SW480 (cell line): ENCODE measurements at regions not wholly inside any gene's neighbourhood (a gene's known extent, or its start where the extent isn't known, plus 50 kb on each side); places are given as distances from the start of the nearest gene placed in this dataset.
"Not testable (repeated sequence)": the region's sequence is repeated elsewhere in the genome, so short reads cannot be mapped to it uniquely, and the experiment has no call there.

Experiments used
- DNase-seq: peaks from one replicate; pipeline ENCODE4 v3.0.0-alpha.2; 2016; ENCODE audit warnings: low spot score

DNA sequence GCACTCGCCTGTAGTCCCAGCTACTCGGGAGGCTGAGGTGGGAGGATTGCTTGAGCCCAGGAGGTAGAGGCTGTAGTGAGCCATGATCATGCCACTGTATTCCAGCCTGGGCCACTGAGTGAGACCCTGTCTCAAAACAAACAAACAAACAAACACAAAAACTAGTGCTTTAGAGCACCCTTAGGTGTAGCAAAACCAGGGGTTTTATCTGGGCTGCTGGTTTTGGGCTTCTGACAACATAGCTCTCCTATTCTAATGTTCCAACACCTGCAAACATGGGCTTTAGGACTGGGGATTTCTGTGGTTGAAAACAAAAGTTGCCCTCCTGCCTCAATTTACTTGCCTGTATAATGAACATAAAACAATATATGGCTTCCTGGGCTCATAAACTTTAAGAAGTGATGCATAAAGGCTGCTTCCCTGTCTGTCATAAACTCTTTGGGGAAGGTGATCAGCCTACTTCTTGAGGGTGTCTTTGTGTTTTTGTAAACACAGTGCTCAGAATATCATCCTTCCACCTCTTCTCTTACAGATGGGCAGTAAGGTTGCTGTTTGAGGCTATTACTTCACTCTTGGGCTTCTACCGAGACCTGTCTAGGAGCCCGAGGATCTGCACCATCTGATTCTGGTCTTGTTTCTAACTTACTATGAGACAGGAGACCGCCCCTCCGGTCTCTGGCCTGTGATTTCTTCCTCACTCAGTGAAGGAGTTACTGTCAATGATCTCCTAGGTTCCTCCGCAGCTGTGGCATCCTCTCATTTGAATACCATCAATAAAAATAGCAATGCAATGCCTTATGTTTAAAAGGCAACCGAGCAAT, 246.5 kb downstream of the MYCN start:
- DNase-seq: no peak

- no peak for DNase-seq
Observed at GRCh38 chr2:16185801-16186272, 245.5 kb downstream of the MYCN start.

DNA sequence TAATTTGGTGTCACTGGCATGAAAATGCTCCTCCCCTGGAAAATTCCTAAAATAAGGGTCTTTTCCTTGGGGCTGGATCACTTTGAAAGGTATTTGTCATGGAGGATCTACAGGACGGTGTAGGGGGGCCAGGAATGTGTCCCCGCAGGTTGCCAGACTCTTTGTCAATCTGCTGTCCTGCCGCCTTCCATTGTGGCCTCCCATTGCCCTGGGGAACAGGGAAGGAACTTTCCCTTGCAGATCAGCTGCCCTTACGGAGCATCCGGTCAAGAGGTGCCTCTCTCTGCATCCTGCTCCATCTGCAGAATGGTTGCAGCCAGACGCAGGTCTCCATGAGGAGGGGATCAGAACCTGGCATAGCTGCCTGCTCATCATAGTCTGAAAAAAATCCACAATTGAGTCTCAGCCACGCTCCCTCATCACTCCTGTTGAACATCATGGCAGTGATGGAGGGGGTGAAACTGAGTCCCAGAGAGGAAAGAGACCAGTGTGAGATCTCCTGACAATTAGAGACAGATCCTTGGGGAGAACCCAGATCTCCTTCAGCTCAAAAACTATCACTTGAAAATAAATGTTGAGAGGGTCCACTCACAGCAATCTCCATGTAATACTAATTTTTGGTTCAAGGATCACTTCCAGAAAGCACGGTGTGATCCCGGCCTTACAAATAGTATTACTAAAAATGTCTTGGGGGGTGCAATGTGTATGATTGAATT, 244.8 kb downstream of the MYCN start:
- DNase-seq: no peak

DNA sequence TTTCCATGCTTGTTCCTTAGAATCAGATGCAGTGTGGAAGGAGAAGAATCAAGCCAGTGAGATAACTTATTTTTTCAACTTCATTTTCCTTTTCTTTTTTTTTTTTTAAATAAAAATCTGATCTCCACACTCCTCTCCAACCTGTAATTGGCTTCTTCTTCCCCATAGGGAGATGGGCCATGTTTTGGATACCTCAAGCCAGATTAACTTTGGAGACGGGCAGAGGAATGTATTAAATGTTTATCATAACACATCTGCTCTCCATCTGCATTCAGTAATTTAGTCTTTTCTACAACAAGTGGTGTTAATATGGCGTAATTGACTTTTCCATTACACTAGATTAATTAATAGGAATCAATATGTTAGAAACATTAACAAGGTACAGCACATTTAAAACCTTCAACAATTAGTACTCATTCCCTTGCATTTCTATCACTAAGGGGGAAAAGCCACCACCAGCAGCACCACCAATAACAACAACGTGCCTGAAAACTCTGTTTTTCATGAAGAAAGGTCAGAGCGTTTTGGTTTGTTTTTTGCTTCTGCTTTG, 244.1 kb downstream of the MYCN start:
- no peak for DNase-seq

GRCh38 chr2:16183345-16183744, 243.0 kb downstream of the MYCN start:
- no peak for DNase-seq

GRCh38 chr2:16182841-16183240, 242.5 kb downstream of the MYCN start:
- no peak for DNase-seq

- not testable (repeated sequence) for DNase-seq
Observed at GRCh38 chr2:16182311-16182815, 242.0 kb downstream of the MYCN start.

DNA sequence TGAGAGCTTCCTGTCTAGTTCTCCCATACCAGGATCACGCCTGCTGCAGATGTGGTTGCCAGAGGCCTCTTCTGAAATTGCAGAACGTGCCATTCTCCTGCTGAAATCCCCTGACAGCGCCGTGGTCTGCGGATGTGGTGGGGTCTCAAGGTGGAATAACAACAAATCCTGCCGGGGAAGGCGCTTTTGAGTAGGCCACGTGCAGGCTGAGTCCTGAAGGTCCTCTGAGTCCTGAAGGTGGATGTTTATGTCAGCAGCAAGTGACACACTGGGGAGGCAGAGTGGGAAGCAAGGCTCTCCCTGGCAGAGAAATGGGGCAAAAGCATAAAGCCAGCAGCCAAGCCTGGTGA, 241.4 kb downstream of the MYCN start:
- no peak for DNase-seq

DNA sequence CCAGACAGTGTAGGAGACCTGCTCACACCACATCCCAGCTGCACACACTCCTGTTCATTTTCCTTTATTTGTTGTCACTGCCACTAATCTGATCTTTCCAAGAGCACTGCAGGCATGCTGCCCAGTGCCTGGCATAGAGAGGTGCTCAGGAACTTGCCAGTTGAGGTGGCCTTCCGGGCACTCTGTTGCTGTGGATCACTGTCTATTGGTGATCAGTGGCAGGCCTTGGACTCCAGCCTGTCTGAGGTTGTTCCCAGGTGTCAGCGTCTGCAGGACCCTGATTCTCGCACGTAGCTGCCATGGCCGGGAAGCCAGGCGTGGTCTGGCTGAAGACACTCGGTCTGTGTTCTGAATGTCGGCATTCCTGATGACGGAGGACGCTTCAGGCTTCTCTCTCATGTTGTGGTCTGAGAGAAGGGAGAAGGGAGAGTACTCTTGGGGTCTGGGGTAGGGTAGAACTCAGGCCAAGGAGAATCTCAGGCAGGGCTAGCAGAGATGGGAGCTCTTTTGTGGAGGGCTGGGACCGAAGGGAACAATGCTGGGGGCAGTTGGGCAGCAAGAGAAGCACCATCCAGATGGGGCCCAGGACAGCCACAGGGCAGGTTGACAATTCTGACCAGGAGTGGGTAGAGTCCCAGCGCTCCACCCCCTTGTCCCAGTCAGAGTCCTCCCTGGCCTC, 240.9 kb downstream of the MYCN start:
- DNase-seq: no peak

DNA sequence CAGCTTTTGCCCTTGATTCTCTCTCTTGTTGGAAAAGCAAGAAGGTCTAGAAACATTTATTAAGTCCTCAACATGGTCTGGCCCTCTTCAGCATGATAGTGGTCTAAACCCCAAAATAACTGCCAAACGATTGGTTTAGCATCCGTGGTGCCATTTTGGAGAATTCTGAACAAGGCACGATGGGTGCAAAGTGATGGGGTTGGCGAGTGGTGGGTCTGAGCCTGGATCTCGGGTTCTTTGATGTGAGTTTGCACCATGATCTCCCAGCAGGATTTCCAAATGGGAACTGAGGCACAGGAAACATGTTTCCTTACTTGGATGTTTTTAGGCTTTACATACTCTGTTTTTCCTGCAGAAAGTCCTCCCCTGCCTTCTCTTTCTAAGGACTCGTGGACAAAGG, 240.3 kb downstream of the MYCN start:
- DNase-seq: no peak

DNA sequence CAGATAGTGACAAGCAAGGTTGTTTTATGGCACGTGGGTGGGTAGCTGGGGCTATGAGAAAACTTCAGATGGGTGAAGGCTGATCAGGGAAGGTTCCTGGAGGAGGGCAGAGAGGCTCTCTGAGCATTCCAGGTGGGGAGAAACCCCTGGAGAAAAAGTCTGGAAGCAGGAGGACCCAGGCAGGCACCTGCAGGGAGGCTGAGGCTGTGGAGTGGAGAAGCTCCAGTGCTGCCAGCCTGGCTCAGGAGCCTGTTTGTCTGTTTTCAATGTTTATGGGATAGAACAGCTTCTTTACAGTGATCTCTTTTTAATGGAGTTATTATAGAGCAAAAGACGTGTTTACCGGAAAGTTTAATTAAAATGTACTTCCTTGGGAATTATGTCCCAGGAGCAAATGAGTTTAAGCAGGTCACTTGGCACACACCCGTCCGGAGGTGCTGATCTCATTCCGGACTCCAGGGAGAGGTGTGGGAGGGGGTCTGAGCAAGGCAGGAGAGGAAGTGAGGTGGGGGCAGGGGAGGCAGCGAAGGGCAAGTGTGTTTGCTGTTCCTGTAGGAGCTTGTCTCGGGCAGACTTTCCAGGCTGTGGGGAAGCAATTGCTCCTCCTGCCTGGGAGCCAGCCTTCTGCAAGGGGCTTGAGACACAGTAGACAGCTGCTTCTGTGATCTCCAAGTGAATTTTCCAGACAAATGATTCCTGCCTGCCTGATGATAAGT, 239.5 kb downstream of the MYCN start:
- DNase-seq: no peak

DNA sequence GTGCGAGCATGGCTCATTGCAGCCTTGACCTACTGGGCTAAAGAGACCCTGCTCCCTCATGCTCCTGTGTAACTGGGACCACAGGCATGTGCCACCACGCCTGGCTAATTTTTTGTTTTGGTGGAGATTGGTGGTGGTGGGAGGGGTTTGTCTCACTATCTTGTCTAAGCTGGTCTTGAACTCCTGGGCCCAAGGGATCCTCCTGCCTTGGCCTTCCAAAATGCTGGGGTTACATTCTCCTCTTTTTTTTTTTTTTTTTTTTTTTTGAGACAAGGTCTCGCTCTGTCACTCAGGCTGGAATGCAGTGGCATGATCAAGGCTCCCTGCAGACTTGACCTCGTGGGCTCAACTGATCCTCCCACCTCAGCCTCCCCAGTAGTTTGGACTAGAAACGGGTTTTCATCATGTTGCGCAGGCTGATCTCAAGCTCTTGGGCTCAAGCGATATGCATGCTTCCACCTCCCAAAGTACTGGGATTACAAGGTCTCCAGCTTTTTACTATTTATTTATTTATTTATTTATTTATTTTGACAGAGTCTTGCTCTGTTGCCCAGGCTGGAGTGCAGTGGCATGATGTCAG, 238.3 kb downstream of the MYCN start:
- no peak for DNase-seq

DNA sequence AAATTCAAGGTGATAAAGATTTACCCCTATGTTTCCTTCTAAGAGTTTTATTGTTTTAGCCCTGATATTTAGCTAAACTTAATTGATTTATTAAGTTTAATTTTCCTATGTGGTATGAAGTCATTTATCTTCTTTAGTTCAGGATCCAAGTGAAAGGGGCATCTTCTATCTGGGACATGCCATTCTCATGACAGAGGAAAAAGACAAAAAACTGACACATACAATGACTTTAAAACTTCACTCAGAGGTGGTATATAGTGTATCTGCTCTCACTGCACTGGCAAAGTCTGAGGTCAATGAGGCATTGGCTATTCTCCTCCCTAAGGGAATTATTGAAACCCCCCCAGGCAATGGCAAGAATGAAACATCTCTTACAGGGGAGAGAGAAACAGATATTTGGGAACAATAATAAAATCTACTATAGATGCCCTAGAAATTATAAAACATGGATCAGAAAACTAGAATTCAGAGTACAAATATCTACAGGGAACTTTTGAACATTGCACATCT, 237.4 kb downstream of the MYCN start:
- DNase-seq: no peak

DNA sequence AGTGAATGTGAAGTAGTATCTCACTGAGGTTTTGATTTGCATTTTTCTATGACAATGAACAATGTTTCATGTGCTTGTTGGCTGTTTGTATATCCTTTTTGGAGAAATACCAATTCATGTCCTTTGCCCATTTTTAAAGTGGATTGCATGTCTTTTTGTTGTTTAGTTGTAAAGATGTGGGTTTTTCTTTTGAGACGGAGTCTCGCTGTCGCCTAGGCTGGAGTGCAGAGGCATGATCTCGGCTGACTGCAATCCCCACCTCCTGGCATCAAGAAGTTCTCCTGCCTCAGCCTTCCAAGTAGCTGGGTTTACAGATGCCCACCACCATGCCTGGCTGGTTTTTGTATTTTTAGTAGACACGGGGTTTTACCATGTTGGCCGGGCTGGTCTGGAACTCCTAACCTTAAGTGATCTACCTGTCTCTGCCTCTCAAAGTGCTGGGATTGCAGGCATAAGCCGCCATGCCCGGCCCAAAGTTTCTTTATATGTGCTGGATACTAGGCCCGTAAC, 236.7 kb downstream of the MYCN start:
- DNase-seq: no peak

- DNase-seq: no peak
Observed at GRCh38 chr2:16175247-16175825, 235.0 kb downstream of the MYCN start.

- no peak for DNase-seq
Observed at GRCh38 chr2:16174693-16175045, 234.3 kb downstream of the MYCN start.

GRCh38 chr2:16173893-16174692, 233.7 kb downstream of the MYCN start:
- DNase-seq: no peak

DNA sequence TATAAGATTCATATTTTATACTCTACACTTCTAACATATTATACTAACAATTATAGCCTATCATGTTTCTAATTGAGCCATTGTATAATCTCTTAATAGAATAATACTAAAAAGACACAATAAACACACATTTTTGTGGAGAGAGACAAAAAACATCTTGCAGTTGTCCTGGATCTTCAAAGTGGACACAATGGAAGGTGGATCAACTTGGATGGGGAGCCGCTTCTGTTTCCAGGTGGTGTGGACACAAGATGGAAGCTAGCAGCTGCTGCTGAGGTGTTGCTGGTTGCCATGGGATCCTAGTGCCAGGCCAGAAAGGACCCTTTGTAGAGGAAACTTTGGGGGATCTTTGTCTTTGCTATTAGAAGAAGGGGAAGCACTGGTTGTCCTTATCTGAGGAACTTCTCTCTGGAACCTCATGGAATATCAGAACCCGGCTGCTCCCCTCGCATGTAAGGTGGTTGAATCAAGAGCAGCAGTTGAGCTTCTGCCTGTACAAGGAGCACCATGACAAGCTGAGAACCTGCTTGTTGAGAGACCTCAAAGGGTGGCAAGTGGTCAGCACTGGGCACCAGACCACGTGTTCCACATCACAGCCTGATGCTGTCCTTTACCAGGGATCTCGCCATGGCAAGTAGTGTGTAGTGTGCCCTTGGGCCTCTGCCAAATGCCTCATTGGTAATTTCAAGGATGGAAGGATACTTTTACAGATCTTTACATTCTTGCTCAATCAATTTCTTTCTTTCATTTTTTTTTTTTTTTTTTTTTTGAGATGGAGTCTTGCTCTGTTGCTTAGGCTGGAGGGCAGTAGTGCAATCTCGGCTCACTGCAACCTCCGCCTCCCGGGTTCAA, 232.2 kb downstream of the MYCN start:
- no peak for DNase-seq

- DNase-seq: no peak
Observed at GRCh38 chr2:16171425-16171920, 231.1 kb downstream of the MYCN start.
